ENCODE measurements at regions not wholly inside any gene's neighbourhood (a gene's known extent, or its start where the extent isn't known, plus 50 kb on each side); places are given as distances from the start of the nearest gene placed in this dataset.

GRCh38 chr1:29713857-29714256 lies 477.5 kb downstream of the PTPRU start:
- no peak for TF ChIP-seq POLR2A (IDR thresholded peaks at IDR 0.05; ENCODE audit: low read depth, low read length)
- FAIRE-seq (no peak), DNase-seq (ENCODE audit: insufficient read length, low spot score) (no peak)

- FAIRE-seq: no peak
- DNase-seq (ENCODE audit: insufficient read length, low spot score): no peak
- no peak for TF ChIP-seq POLR2A (IDR thresholded peaks at IDR 0.05; ENCODE audit: low read depth, low read length)
Observed at GRCh38 chr1:29712801-29713200, 476.5 kb downstream of the PTPRU start.

GRCh38 chr1:29712284-29712651 lies 475.9 kb downstream of the PTPRU start:
- FAIRE-seq (no peak), DNase-seq (ENCODE audit: insufficient read length, low spot score) (no peak)
- no peak for TF ChIP-seq POLR2A (IDR thresholded peaks at IDR 0.05; ENCODE audit: low read depth, low read length)

DNA sequence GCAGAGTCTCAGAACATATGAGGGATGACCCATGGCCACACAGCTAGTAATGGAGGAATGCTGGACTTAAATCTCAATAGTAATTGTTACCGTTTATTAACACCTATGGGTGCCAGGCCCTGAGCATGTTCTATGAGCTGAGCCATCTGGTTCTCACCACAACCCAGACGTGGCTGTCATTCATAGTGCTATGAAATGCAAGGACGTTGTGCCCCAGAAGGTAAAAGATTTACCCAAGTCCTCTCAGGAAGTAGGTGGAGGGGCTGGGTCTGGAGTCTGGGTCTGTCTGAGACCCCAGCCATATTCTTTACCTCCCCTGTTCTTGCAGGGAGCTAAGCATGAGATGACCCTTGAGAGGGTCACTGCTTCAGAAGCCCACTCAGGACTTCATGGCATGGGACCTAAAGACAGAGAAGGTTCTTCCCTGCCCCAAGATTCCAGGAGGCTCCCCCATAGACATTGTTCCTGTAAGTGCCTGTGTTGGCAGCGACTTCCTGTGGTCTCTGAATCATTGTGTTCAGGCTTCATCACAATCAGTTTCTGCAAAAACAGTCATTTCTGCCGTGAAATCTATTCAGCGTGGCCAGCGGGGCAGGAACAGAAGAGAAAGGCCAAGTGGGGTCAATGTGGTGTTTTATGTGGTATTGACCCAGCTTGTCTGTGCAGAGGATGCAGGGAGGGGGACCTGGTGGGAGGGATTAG lies 475.4 kb downstream of the PTPRU start:
- DNase-seq (ENCODE audit: insufficient read length, low spot score) (peak; percentile 41), FAIRE-seq (no peak)
- no peak for TF ChIP-seq POLR2A (IDR thresholded peaks at IDR 0.05; ENCODE audit: low read depth, low read length)

DNA sequence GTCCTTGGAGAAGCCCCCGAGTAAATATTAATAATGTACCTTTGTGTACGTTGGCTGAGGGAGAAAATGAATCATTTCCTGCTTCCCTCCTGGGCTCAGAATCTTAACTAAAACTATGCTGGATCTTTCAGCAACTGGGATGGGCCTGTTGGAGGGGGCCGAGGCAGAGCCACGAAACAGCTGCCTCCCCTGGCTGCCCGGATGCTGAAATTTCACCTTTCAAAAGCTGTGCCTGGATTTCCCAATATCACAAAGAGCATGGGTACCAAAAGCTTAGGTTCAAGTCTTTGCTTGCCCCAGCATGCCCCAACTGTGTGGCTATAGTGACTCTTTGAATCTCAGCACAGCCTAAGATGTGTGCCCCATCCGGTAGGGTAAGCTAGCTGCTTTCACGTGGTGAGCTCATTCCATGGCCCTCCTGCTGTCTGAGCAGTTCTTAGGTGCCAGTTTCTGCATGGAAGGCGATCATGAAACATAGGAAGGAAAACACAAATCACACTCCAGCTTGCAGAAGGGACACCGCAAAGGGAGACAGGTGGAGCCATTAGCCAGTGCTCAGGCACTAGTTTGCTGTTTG lies 473.5 kb downstream of the PTPRU start:
- FAIRE-seq (no peak), DNase-seq (ENCODE audit: insufficient read length, low spot score) (peak; percentile 46)
- TF ChIP-seq POLR2A (IDR thresholded peaks at IDR 0.05; ENCODE audit: low read depth, low read length): no peak

- DNase-seq (ENCODE audit: insufficient read length, low spot score) (peak; percentile 49), FAIRE-seq (peak; percentile 6)
- TF ChIP-seq POLR2A (IDR thresholded peaks at IDR 0.05; ENCODE audit: low read depth, low read length): no peak
Observed at GRCh38 chr1:29708796-29709703, 472.7 kb downstream of the PTPRU start.

DNA sequence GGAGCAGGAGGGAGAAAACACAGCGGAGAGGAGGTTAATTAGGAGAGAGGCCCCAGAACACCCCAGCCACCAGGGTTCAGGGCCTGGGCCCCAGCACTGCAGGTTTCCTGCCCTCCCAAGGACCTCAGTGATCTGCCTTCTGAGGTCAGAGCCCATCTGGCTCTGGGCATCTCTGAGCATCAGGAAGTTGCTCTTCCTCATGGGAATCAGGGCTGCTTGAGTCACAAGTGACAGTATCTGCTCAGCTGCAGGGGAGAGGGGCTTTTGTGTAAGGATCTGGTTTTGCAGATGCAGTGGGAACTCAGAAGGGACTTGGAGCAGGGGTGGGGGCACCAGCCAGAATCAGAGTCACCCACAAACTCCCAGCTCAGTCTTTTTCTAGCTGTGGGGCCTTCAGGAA lies 472.1 kb downstream of the PTPRU start:
- DNase-seq (ENCODE audit: insufficient read length, low spot score) (no peak), FAIRE-seq (no peak)
- no peak for TF ChIP-seq POLR2A (IDR thresholded peaks at IDR 0.05; ENCODE audit: low read depth, low read length)

DNA sequence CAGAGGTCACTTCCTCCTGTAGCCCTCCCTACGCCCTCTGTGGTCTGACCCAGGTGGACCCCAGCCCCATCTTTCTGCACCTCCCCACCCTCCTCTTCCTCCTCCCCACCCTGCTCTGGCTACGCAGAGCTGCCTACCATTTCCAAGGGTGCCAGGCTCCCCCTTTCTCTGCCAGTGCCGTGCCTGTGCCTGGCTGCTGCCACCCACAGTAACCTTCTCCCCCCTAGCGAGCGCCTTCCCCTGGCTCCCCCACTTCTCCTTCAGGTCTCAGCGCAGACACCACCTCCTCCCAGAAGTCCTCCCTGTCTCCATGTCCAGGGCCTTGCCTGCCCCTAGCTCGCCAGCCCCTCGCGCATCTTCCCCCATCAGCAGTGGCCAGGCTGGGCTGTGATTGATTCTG lies 471.5 kb downstream of the PTPRU start:
- FAIRE-seq: no peak
- no peak for TF ChIP-seq POLR2A (IDR thresholded peaks at IDR 0.05; ENCODE audit: low read depth, low read length)

DNA sequence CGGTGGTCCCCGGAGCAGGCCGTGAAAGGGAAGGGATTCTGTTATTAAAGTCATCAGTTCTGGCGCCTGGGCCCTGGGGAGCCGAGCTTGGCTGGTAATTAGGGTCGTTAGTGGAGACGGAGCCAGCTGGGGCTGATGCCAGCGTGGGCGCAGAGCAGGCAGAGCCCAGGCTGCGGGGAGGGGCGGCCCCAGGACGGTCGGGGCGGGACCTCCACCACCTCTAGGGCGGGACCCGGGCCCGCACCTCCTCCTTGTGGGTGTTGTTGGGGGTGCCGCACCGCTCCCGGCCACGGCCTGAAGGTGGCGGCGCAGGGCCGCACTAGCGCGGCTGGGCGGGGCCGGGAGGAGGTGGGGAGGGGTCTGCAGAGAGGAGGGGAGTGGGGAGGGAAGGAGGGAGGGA lies 470.6 kb downstream of the PTPRU start:
- DNase-seq (ENCODE audit: insufficient read length, low spot score): peak; percentile 30
- no peak for FAIRE-seq
- no peak for TF ChIP-seq POLR2A (IDR thresholded peaks at IDR 0.05; ENCODE audit: low read depth, low read length)

More for the DNA sequence above, 471.5 kb downstream of the PTPRU start:
- no peak for DNase-seq (ENCODE audit: insufficient read length, low spot score)

- TF ChIP-seq POLR2A (IDR thresholded peaks at IDR 0.05; ENCODE audit: low read depth, low read length): no peak
- DNase-seq (ENCODE audit: insufficient read length, low spot score) (no peak), FAIRE-seq (no peak)
Observed at GRCh38 chr1:29704430-29704829, 468.1 kb downstream of the PTPRU start.

GRCh38 chr1:29703596-29704370 lies 467.5 kb downstream of the PTPRU start:
- TF ChIP-seq POLR2A (IDR thresholded peaks at IDR 0.05; ENCODE audit: low read depth, low read length): no peak
- peak; percentile 78 for FAIRE-seq
- DNase-seq (ENCODE audit: insufficient read length, low spot score): peak; percentile 49

GRCh38 chr1:29700491-29700890 lies 464.2 kb downstream of the PTPRU start:
- no peak for FAIRE-seq
- TF ChIP-seq POLR2A (IDR thresholded peaks at IDR 0.05; ENCODE audit: low read depth, low read length): no peak
- no peak for DNase-seq (ENCODE audit: insufficient read length, low spot score)

DNA sequence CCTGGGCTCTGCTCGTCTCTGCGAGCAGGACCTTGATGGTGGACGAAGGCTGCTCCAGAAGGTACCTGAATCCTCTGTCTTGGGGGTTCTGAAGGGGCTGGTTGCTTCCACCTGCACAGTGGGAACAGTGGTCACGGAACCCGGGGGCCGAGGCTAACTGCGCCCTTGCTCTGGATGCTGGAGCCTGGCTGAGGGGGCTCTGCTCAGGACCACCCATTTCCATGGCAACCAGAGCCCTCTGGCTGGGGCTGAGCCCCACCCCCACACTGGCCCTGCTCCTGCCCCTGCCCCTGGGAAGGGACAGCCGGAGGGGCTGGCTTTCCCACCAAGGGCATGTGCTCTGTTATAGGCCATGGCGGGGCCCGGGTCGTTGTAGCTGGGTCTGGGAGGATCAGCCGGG lies 462.3 kb downstream of the PTPRU start:
- no peak for TF ChIP-seq POLR2A (IDR thresholded peaks at IDR 0.05; ENCODE audit: low read depth, low read length)
- FAIRE-seq (no peak), DNase-seq (ENCODE audit: insufficient read length, low spot score) (no peak)

DNA sequence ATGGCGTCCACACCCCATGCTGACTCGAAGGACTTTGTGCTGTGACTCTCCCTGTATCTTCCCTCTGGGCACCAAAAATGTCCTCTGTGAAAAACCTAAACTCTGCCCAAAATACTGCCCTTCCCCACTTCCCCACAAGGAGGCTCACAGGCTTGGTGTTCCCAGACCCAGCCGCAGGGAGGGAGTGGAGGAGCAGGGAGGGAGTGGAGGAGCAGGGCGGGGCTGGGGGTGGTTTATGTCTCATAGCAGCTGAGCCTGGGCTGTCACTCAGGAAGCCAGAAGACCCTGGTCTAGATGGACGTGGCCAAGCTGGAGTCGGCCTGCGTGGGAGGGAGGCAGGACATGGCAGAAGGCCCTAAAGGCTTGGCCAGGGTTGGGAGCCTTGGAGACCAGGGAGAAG lies 461.7 kb downstream of the PTPRU start:
- FAIRE-seq (peak; percentile 45), DNase-seq (ENCODE audit: insufficient read length, low spot score) (peak; percentile 57)
- no peak for TF ChIP-seq POLR2A (IDR thresholded peaks at IDR 0.05; ENCODE audit: low read depth, low read length)

Data from H54 (cell line).